HTR-8/SVneo (cell line): ENCODE measurements at regions not wholly inside any gene's neighbourhood (a gene's known extent, or its start where the extent isn't known, plus 50 kb on each side); places are given as distances from the start of the nearest gene placed in this dataset.

ENCODE experiments used
- DNase-seq: peaks from one replicate; pipeline ENCODE4 v3.0.0; 2011; ENCODE audit warnings: low spot score, mixed read lengths; ENCODE audit not compliant: insufficient read length
- FAIRE-seq: peaks from 2 replicates; lab custom pipeline; 2011; peaks lifted over from hg19 to GRCh38; lab: Jason Lieb, UNC

- FAIRE-seq (no peak), DNase-seq (no peak)
Observed at GRCh38 chr1:2930016-2930815, 91.1 kb upstream of the ACTRT2 start.

- FAIRE-seq: no peak
- no peak for DNase-seq
Observed at GRCh38 chr1:2930913-2931723, 90.1 kb upstream of the ACTRT2 start.

- DNase-seq: no peak
- FAIRE-seq: no peak
Observed at GRCh38 chr1:2931724-2932401, 89.4 kb upstream of the ACTRT2 start.

DNA sequence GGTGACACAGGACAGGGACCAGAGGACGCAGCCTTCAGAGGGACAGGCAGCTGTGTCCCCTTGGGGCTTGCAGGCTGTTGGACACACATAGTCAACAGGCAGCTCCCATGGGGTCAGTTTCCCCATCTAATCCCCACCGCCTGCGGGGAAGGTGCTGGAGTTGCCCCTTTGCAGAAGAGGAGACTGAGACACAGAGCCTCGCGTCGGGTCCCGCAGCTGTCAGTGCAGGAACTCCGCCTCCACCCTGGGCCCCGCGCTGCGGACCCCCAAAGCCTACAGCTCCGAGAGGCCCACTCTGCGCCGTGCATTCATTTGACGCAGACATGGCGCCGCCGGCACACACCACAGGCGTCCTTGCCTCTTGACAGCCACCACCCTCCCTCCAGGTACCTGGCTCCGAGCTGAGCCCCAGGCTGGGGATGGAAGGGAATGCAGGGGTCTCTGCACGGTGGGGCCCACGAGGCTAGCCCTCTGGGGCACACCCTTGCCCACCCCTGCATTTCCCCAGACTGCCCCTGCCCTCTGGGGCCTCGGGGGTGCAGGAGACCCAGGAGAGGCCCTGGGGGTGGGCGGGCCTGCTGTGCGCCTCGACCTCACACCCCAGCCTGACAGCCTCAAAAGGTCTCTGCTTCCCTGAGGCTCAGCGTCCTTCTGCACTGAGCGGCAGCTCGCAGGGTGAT lies 88.5 kb upstream of the ACTRT2 start:
- FAIRE-seq: no peak

GRCh38 chr1:2933431-2934155 lies 87.7 kb upstream of the ACTRT2 start:
- DNase-seq (no peak), FAIRE-seq (no peak)

More for the DNA sequence above, 88.5 kb upstream of the ACTRT2 start:
- no peak for DNase-seq

DNA sequence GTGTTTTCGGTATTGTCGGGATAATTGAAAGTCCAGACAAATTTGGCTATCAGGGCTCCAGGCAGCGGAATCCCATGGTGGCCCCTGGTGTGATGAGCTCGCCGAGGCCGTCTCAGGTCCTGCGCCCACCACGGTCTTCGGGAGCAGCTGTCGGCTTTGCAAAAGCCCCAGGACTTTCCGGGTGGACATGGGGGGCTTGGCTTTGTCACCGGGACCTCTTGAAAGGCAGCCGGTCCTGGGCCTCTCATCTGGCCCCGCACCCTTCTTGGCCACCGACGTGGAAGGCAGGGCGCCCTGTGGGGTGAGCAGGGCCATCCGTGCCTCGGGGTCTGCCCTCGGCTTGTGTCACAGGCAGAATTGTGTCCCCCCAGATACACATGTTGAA lies 87.1 kb upstream of the ACTRT2 start:
- FAIRE-seq: no peak
- no peak for DNase-seq

- DNase-seq: no peak
- FAIRE-seq: no peak
Observed at GRCh38 chr1:2934642-2935081, 86.6 kb upstream of the ACTRT2 start.

- FAIRE-seq: no peak
Observed at GRCh38 chr1:2935184-2935583, 86.1 kb upstream of the ACTRT2 start.

GRCh38 chr1:2935751-2936390 lies 85.4 kb upstream of the ACTRT2 start:
- DNase-seq (no peak), FAIRE-seq (no peak)

More at GRCh38 chr1:2935184-2935583, 86.1 kb upstream of the ACTRT2 start:
- DNase-seq: no peak

DNA sequence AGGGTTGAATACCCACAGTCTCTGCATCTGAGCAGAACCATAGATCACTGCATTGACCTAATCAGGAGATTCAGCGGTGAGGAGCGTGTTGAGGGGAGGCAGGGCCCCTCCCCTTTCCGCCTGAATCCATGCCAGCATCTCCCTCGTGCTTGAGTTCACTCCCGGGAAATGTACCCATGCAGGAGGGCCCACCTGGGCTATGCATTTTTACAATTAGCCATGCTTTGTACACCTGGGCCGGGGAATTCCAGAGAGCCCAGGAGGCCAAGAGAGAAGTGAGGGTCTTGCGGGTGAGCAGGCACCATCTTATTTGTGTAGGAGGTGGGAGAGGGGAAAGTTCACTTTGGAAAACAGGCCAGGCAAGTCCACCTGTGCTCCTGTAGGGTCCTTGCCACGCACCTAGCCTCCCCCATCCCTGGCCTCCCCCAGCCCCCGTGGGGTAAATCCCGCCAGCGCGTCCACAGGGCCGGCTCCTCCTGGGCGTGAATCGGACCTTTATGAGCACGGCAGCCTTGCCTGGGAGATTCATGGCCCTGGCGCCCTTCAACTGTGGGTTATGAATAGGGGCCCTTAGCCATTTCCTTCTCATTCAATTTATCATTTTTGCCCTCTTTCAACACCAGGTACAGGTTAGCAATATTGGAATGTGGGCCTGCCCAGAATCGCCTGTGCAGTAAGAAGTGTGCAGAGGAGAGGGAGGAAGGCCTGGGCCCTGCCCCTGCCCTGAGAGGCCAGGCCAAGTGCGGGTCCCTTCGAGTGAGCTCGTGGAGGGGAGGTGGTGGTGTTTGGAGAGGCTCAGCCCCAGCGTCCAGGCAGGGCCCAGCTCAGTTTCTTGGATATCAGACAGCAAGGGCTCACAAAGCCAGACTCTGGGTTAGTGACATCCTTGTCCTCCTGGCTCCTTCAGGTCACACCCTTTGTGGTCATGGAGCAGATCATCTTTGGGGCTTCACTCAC lies 84.4 kb upstream of the ACTRT2 start:
- no peak for FAIRE-seq

DNA sequence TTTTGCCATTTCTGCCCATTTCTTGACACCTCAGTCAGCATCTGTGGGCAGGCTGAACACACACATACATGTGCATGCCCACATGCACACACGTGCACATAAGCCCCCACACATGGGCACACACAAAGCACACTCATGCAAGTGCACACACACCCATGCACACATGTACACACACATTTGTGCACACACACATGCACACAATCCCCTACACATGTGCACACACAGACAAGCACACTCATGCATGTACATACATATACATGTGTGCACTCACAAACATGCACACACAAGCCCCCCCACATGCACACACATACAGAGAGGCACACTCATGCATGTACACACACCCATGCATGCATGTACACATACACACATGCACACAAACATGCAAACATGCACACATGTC lies 83.5 kb upstream of the ACTRT2 start:
- no peak for FAIRE-seq

More for the DNA sequence above, 84.4 kb upstream of the ACTRT2 start:
- DNase-seq: no peak

GRCh38 chr1:2939041-2939552 lies 82.2 kb upstream of the ACTRT2 start:
- no peak for DNase-seq
- FAIRE-seq: no peak

More for the DNA sequence above, 83.5 kb upstream of the ACTRT2 start:
- DNase-seq: no peak

- DNase-seq (no peak), FAIRE-seq (no peak)
Observed at GRCh38 chr1:2940178-2940577, 81.1 kb upstream of the ACTRT2 start.

GRCh38 chr1:2941040-2941439 lies 80.2 kb upstream of the ACTRT2 start:
- DNase-seq: no peak
- FAIRE-seq: no peak

- FAIRE-seq: no peak
- DNase-seq: no peak
Observed at GRCh38 chr1:2941907-2942306, 79.4 kb upstream of the ACTRT2 start.

GRCh38 chr1:2942410-2942809 lies 78.9 kb upstream of the ACTRT2 start:
- DNase-seq: no peak
- FAIRE-seq: no peak

DNA sequence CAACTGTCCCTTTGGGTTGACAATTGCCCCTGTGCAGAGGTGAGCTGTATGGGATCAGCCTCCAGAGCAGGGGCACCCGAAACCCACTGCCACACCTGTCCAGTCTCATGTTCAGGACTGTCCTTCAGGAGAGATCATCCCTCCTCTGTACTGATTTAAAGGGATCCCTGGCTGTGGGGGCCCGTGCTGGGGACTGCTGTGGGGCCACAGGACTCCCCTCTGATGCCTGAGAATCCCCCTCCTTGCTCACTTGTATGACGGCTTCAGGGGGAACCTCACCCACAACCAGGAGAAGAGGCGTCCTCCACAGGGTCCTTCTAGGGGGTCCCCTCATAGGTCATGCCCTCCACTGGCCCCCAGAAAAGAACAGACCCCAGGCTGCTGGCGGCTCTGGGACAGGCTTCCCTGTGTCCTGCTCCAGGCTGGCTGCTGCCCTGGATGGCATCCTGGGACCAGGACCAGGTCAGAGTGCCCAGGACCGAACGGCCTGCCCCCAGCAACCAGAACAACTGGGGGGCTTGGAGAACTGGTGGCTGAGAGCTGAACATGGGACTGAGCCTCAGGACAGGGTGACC lies 77.5 kb upstream of the ACTRT2 start:
- FAIRE-seq: no peak
- no peak for DNase-seq
